ENCODE measurements at regions not wholly inside any gene's neighbourhood (a gene's known extent, or its start where the extent isn't known, plus 50 kb on each side); places are given as distances from the start of the nearest gene placed in this dataset.
"Not testable (repeated sequence)": the region's sequence is repeated elsewhere in the genome, so short reads cannot be mapped to it uniquely, and the experiment has no call there.

DNA sequence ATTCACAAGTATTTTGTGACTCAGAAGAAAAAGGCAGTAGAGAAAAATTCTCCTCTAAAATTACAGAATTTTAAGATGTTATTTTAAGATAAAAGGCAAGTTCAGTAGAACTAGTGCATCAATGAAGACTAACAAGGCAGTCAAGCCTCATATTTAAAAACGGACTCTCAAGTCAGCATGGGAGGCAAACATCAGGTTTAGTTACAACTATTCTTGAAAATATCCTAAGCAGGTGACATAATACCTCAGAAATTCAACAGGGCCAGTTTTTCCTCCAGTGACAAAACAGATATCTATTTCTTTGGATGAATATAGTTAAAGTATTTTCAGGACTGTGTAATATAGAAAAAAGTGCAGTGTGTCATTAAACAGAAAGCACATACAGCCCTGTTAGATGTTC is 194.0 kb upstream of the NMUR2 start:
- WGBS, 2 donors (ENCODE audit: low coverage in 1 of 2), result 61 to 67% methylated on average over 1 of the region's 1 CpG
- intact Hi-C loops (cut with DNase I; ENCODE audit: low total_unique reads) (no loop called here), in situ Hi-C loops (cut with MboI; ENCODE audit: low pct_ligation_motif_present in 1 of 4, low pct_unique_long_range_greater_than_20kb in 1 of 4, low sequenced_read_pairs in 3 of 4) (no loop called here)
- Histone ChIP-seq H3K9me3 (no peaks in the 10 kb centered on the region), H3K4me3 (no peak overlapping the region), H3K27me3 (no peaks in the 10 kb centered on the region), H3K36me3 (no peaks in the 10 kb centered on the region), H3K27ac (no peak overlapping the region), H3K4me1 (no peaks in the 10 kb centered on the region)
- no peak for TF ChIP-seq POLR2A (IDR thresholded peaks at IDR 0.05)
- no peak for TF ChIP-seq EP300 (IDR thresholded peaks at IDR 0.05; ENCODE audit: low read depth)
- DNase-seq, result no peak

- H3K36me3 ChIP-seq, result no peaks in the 10 kb centered on the region
- 39 to 42% methylated on average over 2 of the region's 2 CpGs for WGBS, 2 donors (ENCODE audit: low coverage in 1 of 2)
- H3K27ac ChIP-seq, result no peak overlapping the region
- in situ Hi-C loops (cut with MboI; ENCODE audit: low pct_ligation_motif_present in 1 of 4, low pct_unique_long_range_greater_than_20kb in 1 of 4, low sequenced_read_pairs in 3 of 4) (no loop called here), intact Hi-C loops (cut with DNase I; ENCODE audit: low total_unique reads) (no loop called here)
- DNase-seq, result no peak
- no peak overlapping the region for H3K4me3 ChIP-seq
- no peaks in the 10 kb centered on the region for H3K27me3 ChIP-seq
- TF ChIP-seq POLR2A (IDR thresholded peaks at IDR 0.05), result no peak
- H3K9me3 ChIP-seq, result no peaks in the 10 kb centered on the region
- no peaks in the 10 kb centered on the region for H3K4me1 ChIP-seq
Measured at GRCh38 chr5:152601806-152602732, 197.0 kb upstream of the NMUR2 start.

GRCh38 chr5:152606050-152606449 is 201.0 kb upstream of the NMUR2 start:
- H3K9me3 ChIP-seq; H3K27ac ChIP-seq; DNase-seq; H3K27me3 ChIP-seq; H3K4me1 ChIP-seq; in situ Hi-C loops (cut with MboI; ENCODE audit: low pct_ligation_motif_present in 1 of 4, low pct_unique_long_range_greater_than_20kb in 1 of 4, low sequenced_read_pairs in 3 of 4); H3K36me3 ChIP-seq; intact Hi-C loops (cut with DNase I; ENCODE audit: low total_unique reads); H3K4me3 ChIP-seq: not testable (repeated sequence)
- WGBS, 2 donors (ENCODE audit: low coverage in 1 of 2), result 27 to 67% methylated on average over 2 to 4 of the region's 4 CpGs

DNA sequence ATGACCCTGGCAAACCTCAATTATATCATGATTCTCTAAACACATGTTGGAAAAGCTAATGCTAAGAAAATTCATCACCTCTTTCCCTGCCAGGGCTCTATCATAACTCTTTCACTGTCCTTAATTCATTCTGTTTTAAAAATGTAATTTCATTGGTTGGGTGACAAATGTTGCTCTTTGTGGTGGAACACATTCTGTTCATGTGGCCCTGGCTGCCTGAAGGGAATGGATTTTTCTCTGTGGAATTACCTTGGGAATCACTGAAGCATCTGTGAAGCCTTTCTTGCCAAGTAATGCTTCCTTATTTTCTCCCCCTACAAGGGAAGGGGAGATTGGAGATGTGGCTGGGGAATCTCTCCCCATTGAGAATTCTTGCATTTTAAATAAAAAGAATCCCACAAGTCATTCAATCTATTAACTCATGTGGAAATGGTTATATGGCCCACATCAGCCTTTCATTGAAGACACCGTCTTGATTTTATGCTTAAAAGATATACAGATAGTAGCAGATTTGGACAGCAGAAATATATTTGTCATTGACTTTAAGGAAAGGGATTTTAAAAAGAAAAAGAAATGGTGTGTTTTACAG is 201.8 kb upstream of the NMUR2 start:
- Histone ChIP-seq H3K4me1 (no peaks in the 10 kb centered on the region), H3K4me3 (no peak overlapping the region), H3K9me3 (no peaks in the 10 kb centered on the region), H3K27ac (no peak overlapping the region), H3K27me3 (no peaks in the 10 kb centered on the region), H3K36me3 (no peaks in the 10 kb centered on the region)
- TF ChIP-seq EP300 (IDR thresholded peaks at IDR 0.05; ENCODE audit: low read depth) (no peak), CTCF (IDR thresholded peaks at IDR 0.05) (no peak), POLR2AphosphoS5 (IDR thresholded peaks at IDR 0.05) (no peak), POLR2A (IDR thresholded peaks at IDR 0.05) (no peak)
- WGBS, 2 donors (ENCODE audit: low coverage in 1 of 2), result 63 to 84% methylated on average over 1 of the region's 1 CpG
- intact Hi-C loops (cut with DNase I; ENCODE audit: low total_unique reads), result no loop called here
- DNase-seq, result no peak
- in situ Hi-C loops (cut with MboI; ENCODE audit: low pct_ligation_motif_present in 1 of 4, low pct_unique_long_range_greater_than_20kb in 1 of 4, low sequenced_read_pairs in 3 of 4), result no loop called here

- H3K9me3 ChIP-seq, result no peaks in the 10 kb centered on the region
- DNase-seq, result no peak
- H3K27me3 ChIP-seq, result no peaks in the 10 kb centered on the region
- H3K4me1 ChIP-seq, result no peaks in the 10 kb centered on the region
- no peaks in the 10 kb centered on the region for H3K36me3 ChIP-seq
- WGBS, 2 donors (ENCODE audit: low coverage in 1 of 2), result 68 to 83% methylated on average over 3 of the region's 3 CpGs
- in situ Hi-C loops (cut with MboI; ENCODE audit: low pct_ligation_motif_present in 1 of 4, low pct_unique_long_range_greater_than_20kb in 1 of 4, low sequenced_read_pairs in 3 of 4), result no loop called here
- intact Hi-C loops (cut with DNase I; ENCODE audit: low total_unique reads), result no loop called here
- H3K27ac ChIP-seq, result no peak overlapping the region
- no peak overlapping the region for H3K4me3 ChIP-seq
- no peak for TF ChIP-seq CTCF (IDR thresholded peaks at IDR 0.05)
- TF ChIP-seq EP300 (IDR thresholded peaks at IDR 0.05; ENCODE audit: low read depth), result no peak
- TF ChIP-seq POLR2A (IDR thresholded peaks at IDR 0.05), result no peak
- no peak for TF ChIP-seq POLR2AphosphoS5 (IDR thresholded peaks at IDR 0.05)
Measured at GRCh38 chr5:152607401-152608160, 202.5 kb upstream of the NMUR2 start.
